ENCODE measurements at regions not wholly inside any gene's neighbourhood (a gene's known extent, or its start where the extent isn't known, plus 50 kb on each side); places are given as distances from the start of the nearest gene placed in this dataset.
"Not testable (repeated sequence)": the region's sequence is repeated elsewhere in the genome, so short reads cannot be mapped to it uniquely, and the experiment has no call there.

- not testable (repeated sequence) for TF ChIP-seq GLIS3 (CRISPR knock-in tag; IDR thresholded peaks at IDR 0.05); ZFP30 (CRISPR knock-in tag; IDR thresholded peaks at IDR 0.05); PATZ1 (CRISPR knock-in tag; IDR thresholded peaks at IDR 0.05; ENCODE audit: borderline replicate concordance); ARNTL (CRISPR knock-in tag; IDR thresholded peaks at IDR 0.05; ENCODE audit: borderline replicate concordance, low read depth); ZFP3 (CRISPR knock-in tag; IDR thresholded peaks at IDR 0.05); OSR1 (CRISPR knock-in tag; IDR thresholded peaks at IDR 0.05); ZNF565 (CRISPR knock-in tag; conservative IDR thresholded peaks at IDR 0.05; ENCODE audit: low read depth); ZC3H10 (CRISPR knock-in tag; IDR thresholded peaks at IDR 0.05); CREB5 (CRISPR knock-in tag; IDR thresholded peaks at IDR 0.05; ENCODE audit: low read depth); ZNF8 (CRISPR knock-in tag; IDR thresholded peaks at IDR 0.05); TCF4 (CRISPR knock-in tag; IDR thresholded peaks at IDR 0.05; ENCODE audit: borderline replicate concordance); SNAI2 (CRISPR knock-in tag; IDR thresholded peaks at IDR 0.05); TSHZ2 (CRISPR knock-in tag; IDR thresholded peaks at IDR 0.05); PPARA (CRISPR knock-in tag; IDR thresholded peaks at IDR 0.05; ENCODE audit: borderline replicate concordance)
Measured at GRCh38 chr14:66278418-66278817, 207.8 kb upstream of the CCDC196 start.

All from SK-N-SH treated with all-trans-retinoic acid at 6 μM for 48 hours (cell line).